ENCODE measurements at regions not wholly inside any gene's neighbourhood (a gene's known extent, or its start where the extent isn't known, plus 50 kb on each side); places are given as distances from the start of the nearest gene placed in this dataset.

DNA sequence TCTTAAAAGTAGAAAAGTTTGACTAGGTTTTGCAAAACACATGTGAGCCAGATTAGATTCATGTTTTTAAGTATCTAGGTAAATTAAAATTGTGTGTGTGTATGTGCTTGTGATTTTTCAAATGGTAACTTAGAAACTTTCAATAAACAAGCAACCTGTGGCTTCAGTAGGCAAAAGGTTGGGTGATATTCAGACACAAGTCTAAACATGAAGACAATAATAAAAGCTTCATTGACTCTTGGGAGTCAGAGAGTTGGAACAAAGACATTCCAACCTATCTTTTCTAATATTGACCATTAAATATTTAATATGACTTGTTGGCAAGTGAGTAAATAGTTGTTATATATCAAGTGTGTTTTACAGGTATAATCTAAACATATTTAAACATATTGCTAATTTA lies 1049.6 kb upstream of the ADGRL4 start:
- no peak overlapping the region for H3K4me3 ChIP-seq (ENCODE audit: low read depth in 1 of 2, low read length in 1 of 2)
- TF ChIP-seq, protein P1, sequence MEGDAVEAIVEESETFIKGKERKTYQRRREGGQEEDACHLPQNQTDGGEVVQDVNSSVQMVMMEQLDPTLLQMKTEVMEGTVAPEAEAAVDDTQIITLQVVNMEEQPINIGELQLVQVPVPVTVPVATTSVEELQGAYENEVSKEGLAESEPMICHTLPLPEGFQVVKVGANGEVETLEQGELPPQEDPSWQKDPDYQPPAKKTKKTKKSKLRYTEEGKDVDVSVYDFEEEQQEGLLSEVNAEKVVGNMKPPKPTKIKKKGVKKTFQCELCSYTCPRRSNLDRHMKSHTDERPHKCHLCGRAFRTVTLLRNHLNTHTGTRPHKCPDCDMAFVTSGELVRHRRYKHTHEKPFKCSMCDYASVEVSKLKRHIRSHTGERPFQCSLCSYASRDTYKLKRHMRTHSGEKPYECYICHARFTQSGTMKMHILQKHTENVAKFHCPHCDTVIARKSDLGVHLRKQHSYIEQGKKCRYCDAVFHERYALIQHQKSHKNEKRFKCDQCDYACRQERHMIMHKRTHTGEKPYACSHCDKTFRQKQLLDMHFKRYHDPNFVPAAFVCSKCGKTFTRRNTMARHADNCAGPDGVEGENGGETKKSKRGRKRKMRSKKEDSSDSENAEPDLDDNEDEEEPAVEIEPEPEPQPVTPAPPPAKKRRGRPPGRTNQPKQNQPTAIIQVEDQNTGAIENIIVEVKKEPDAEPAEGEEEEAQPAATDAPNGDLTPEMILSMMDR (IDR thresholded peaks at IDR 0.05), result no peak
- H3K9me3 ChIP-seq, result peaks cover 5% of the 10 kb centered on the region
- no peaks in the 10 kb centered on the region for H3K36me3 ChIP-seq
- no peaks in the 10 kb centered on the region for H3K4me1 ChIP-seq (ENCODE audit: control insufficient read depth in 1 of 2, insufficient read depth in 1 of 2, low read depth in 1 of 2, low read length in 1 of 2)
- H3K27ac ChIP-seq, result no peak overlapping the region
- H3K27me3 ChIP-seq, result no peaks in the 10 kb centered on the region

DNA sequence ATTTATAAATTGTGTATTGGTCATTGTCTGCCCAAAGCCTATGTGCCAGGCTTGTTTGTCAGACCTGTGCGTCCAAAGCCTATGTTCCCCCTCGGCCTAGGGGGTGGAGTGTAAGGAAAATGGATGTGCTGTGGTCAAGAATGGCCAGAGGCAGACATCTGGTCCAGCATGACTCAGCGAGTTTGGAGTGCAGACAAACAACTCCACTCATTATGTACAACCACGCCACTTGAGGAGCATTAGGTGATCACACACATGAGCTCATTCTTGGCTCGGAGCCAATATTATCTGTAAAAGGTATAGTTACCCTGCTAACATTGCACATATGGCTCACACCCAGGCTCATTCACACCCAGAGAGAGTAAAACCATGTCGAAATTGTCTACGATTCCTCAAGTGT lies 1047.6 kb upstream of the ADGRL4 start:
- Histone ChIP-seq H3K27me3 (no peaks in the 10 kb centered on the region), H3K4me1 (ENCODE audit: control insufficient read depth in 1 of 2, insufficient read depth in 1 of 2, low read depth in 1 of 2, low read length in 1 of 2) (no peaks in the 10 kb centered on the region), H3K9me3 (peaks cover 5% of the 10 kb centered on the region), H3K36me3 (no peaks in the 10 kb centered on the region), H3K27ac (no peak overlapping the region), H3K4me3 (ENCODE audit: low read depth in 1 of 2, low read length in 1 of 2) (no peak overlapping the region)
- TF ChIP-seq, protein P1 (IDR thresholded peaks at IDR 0.05), result no peak

DNA sequence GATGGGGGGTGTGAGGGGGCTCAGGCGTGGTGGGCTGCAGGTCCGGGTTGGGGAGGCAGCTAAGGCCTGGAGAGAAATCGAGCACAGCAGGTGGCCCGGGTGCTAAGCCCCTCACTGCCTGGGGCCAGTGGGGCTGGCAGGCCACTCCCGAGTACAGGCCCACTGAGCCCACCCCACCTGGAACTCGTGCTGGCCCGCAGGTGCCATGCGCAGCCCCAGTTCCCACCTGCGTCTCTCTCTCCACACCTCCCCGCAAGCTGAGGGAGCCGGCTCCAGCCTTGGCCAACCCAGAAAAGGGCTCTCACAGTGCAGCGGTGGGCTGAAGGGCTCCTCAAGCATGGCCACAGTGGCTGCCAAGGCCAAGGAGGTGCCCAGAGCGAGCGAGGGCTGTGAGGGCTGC lies 1047.1 kb upstream of the ADGRL4 start:
- no peaks in the 10 kb centered on the region for H3K36me3 ChIP-seq
- H3K4me1 ChIP-seq (ENCODE audit: control insufficient read depth in 1 of 2, insufficient read depth in 1 of 2, low read depth in 1 of 2, low read length in 1 of 2), result no peaks in the 10 kb centered on the region
- H3K27ac ChIP-seq, result no peak overlapping the region
- H3K9me3 ChIP-seq, result peaks cover 5% of the 10 kb centered on the region
- H3K27me3 ChIP-seq, result no peaks in the 10 kb centered on the region
- no peak overlapping the region for H3K4me3 ChIP-seq (ENCODE audit: low read depth in 1 of 2, low read length in 1 of 2)
- TF ChIP-seq, protein P1 (IDR thresholded peaks at IDR 0.05), result no peak

DNA sequence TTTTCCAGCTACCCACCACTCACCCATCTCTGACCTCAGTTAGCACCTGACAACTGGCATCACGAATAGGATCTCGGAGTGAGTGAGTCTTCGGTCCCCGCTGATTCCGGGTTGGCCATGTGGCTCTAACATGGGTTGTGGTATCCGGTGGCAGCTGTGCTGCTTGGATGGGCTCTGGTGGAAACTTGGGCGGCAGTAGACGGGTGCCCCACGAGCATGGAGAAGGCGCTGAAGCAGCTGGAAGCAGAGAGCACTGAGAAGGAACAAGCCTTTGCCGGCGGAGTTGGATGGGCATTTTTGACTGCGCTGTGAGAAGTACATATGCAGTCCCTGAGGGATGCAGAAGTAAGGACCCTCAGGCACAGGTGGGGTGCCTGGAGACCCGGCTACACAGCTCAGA lies 1044.0 kb upstream of the ADGRL4 start:
- Histone ChIP-seq H3K27me3 (no peaks in the 10 kb centered on the region), H3K4me3 (ENCODE audit: low read depth in 1 of 2, low read length in 1 of 2) (no peak overlapping the region), H3K36me3 (no peaks in the 10 kb centered on the region), H3K4me1 (ENCODE audit: control insufficient read depth in 1 of 2, insufficient read depth in 1 of 2, low read depth in 1 of 2, low read length in 1 of 2) (no peaks in the 10 kb centered on the region), H3K9me3 (peaks cover 9% of the 10 kb centered on the region), H3K27ac (no peak overlapping the region)
- TF ChIP-seq, protein P1 (IDR thresholded peaks at IDR 0.05), result no peak

DNA sequence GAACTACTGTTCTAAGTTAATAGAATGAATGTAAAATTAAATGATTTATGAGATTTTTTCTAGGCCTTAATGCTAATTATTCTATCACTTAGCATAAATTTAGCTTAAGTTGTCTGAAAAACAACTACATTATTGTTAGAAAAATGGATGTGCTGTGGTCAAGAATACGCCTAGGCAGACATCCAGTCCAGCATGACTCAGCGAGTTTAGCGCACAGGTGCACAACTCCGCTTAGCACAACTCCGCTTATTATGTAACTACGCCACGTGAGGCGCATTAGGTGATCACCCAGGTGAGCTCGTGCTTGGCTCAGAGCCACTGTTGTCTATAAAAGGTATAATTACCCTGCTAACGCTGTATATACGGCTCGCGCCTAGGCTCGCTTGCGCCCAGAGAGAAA lies 1043.6 kb upstream of the ADGRL4 start:
- H3K4me1 ChIP-seq (ENCODE audit: control insufficient read depth in 1 of 2, insufficient read depth in 1 of 2, low read depth in 1 of 2, low read length in 1 of 2), result no peaks in the 10 kb centered on the region
- no peaks in the 10 kb centered on the region for H3K36me3 ChIP-seq
- TF ChIP-seq, protein P1 (IDR thresholded peaks at IDR 0.05), result no peak
- H3K4me3 ChIP-seq (ENCODE audit: low read depth in 1 of 2, low read length in 1 of 2), result no peak overlapping the region
- no peaks in the 10 kb centered on the region for H3K27me3 ChIP-seq
- H3K27ac ChIP-seq, result no peak overlapping the region
- peaks cover 10% of the 10 kb centered on the region for H3K9me3 ChIP-seq

DNA sequence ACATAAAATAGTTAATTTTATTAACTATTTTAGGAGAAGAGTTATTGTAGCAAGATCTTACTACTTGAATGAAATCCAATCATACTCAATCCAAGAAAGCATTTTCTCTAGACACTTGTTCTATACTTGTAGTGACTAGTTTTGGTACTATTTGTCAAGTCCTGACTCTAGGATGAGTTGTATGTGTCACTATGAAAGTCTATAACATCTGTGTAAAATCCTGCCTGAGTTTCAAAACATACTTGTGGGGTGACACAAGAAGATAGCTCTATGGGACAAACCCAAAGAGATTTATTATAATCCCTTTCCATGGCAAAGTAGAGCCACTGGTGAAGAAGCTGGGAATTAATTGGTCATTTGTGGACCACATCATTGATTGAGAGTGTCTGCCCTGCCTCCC lies 1042.2 kb upstream of the ADGRL4 start:
- Histone ChIP-seq H3K27ac (no peak overlapping the region), H3K36me3 (no peaks in the 10 kb centered on the region), H3K4me3 (ENCODE audit: low read depth in 1 of 2, low read length in 1 of 2) (no peak overlapping the region), H3K27me3 (no peaks in the 10 kb centered on the region), H3K4me1 (ENCODE audit: control insufficient read depth in 1 of 2, insufficient read depth in 1 of 2, low read depth in 1 of 2, low read length in 1 of 2) (no peaks in the 10 kb centered on the region), H3K9me3 (peaks cover 10% of the 10 kb centered on the region)
- TF ChIP-seq, protein P1 (IDR thresholded peaks at IDR 0.05), result no peak

Measured in neutrophil (primary cell).